H9 (cell line): ENCODE measurements at regions not wholly inside any gene's neighbourhood (a gene's known extent, or its start where the extent isn't known, plus 50 kb on each side); places are given as distances from the start of the nearest gene placed in this dataset.

Experiments used
- DNase-seq: peaks from one replicate; pipeline ENCODE4 v3.0.0-alpha.2; 2017
- H2AFZ ChIP-seq: one replicate; pipeline ENCODE4 v1.6.1; 2013; ENCODE audit warnings: mild to moderate bottlenecking, low read length, control low read depth, moderate library complexity
- H2AK5ac ChIP-seq: 2 replicates; pipeline ENCODE4 v1.6.1; 2013; ENCODE audit warnings: low read length, control low read depth, mixed read lengths; ENCODE audit not compliant: insufficient read length
- H2BK120ac ChIP-seq: one replicate; pipeline ENCODE4 v1.6.1; 2013; ENCODE audit warnings: low read depth, mild to moderate bottlenecking, low read length, control low read depth, inconsistent platforms; ENCODE audit not compliant: poor library complexity, severe bottlenecking
- H2BK12ac ChIP-seq: 2 replicates; pipeline ENCODE4 v1.6.1; 2013; ENCODE audit warnings: low read length, control low read depth, mixed read lengths, low read depth; ENCODE audit not compliant: insufficient read length
- H2BK15ac ChIP-seq: 2 replicates; pipeline ENCODE4 v1.6.1; 2013; ENCODE audit warnings: low read depth, low read length, control low read depth
- H2BK20ac ChIP-seq: one replicate; pipeline ENCODE4 v1.6.1; 2013; ENCODE audit warnings: low read depth, mild to moderate bottlenecking, low read length, control low read depth, inconsistent platforms; ENCODE audit not compliant: poor library complexity, severe bottlenecking
- H2BK5ac ChIP-seq: 2 replicates; pipeline ENCODE4 v1.6.1; 2013; ENCODE audit warnings: low read length, control low read depth, mixed read lengths; ENCODE audit not compliant: insufficient read length
- H3K14ac ChIP-seq: 2 replicates; pipeline ENCODE4 v1.6.1; 2013; ENCODE audit warnings: low read length, control low read depth; ENCODE audit not compliant: insufficient read depth
- H3K18ac ChIP-seq: 2 replicates; pipeline ENCODE4 v1.6.1; 2013; ENCODE audit warnings: low read depth, mild to moderate bottlenecking, mixed read lengths, low read length, control low read depth; ENCODE audit not compliant: insufficient read length
- H3K23ac ChIP-seq: 2 replicates; pipeline ENCODE4 v1.6.1; 2013; ENCODE audit warnings: low read length, control low read depth, mixed read lengths, low read depth; ENCODE audit not compliant: insufficient read length
- H3K23me2 ChIP-seq: 2 replicates; pipeline ENCODE4 v1.6.1; 2013; ENCODE audit warnings: low read depth, mild to moderate bottlenecking, mixed read lengths, low read length, control low read depth; ENCODE audit not compliant: insufficient read length, poor library complexity, severe bottlenecking
- H3K27ac ChIP-seq: 2 replicates; pipeline ENCODE4 v1.5.1; 2013; ENCODE audit warnings: low read length, control low read depth, mixed read lengths, low read depth; ENCODE audit not compliant: insufficient read length
- H3K27me3 ChIP-seq: 2 replicates; pipeline ENCODE4 v1.6.1; 2013; ENCODE audit warnings: low read length, control low read depth, inconsistent platforms; ENCODE audit not compliant: insufficient read depth
- H3K4ac ChIP-seq: 2 replicates; pipeline ENCODE4 v1.6.1; 2013; ENCODE audit warnings: low read depth, mild to moderate bottlenecking, control low read depth, inconsistent platforms, low read length, moderate library complexity
- H3K4me1 ChIP-seq: 2 replicates; pipeline ENCODE4 v1.6.1; 2013; ENCODE audit warnings: low read length, control low read depth, inconsistent platforms; ENCODE audit not compliant: insufficient read depth
- H3K4me2 ChIP-seq: 2 replicates; pipeline ENCODE4 v1.6.1; 2013; ENCODE audit warnings: low read length, control low read depth, mixed read lengths; ENCODE audit not compliant: insufficient read length, insufficient read depth
- H3K56ac ChIP-seq: 2 replicates; pipeline ENCODE4 v1.6.1; 2013; ENCODE audit warnings: low read depth, mild to moderate bottlenecking, mixed read lengths, low read length, control low read depth; ENCODE audit not compliant: insufficient read length
- H3K79me1 ChIP-seq: 2 replicates; pipeline ENCODE4 v1.6.1; 2013; ENCODE audit warnings: low read depth, mild to moderate bottlenecking, moderate library complexity, low read length, control low read depth, inconsistent platforms; ENCODE audit not compliant: insufficient read depth, poor library complexity, severe bottlenecking
- H3K79me2 ChIP-seq: 2 replicates; pipeline ENCODE4 v1.6.1; 2013; ENCODE audit warnings: low read length, control low read depth, inconsistent platforms; ENCODE audit not compliant: insufficient read depth
- H3K9ac ChIP-seq: 2 replicates; pipeline ENCODE4 v1.6.1; 2013; ENCODE audit warnings: low read length, control low read depth, mixed read lengths; ENCODE audit not compliant: insufficient read length; ENCODE audit errors: extremely low read depth
- H3K9me3 ChIP-seq: one replicate; pipeline ENCODE4 v1.6.1; 2013; ENCODE audit warnings: low read depth, low read length, inconsistent platforms; ENCODE audit not compliant: control insufficient read depth
- H3T11ph ChIP-seq: one replicate; pipeline ENCODE4 v1.6.1; 2013; ENCODE audit warnings: mild to moderate bottlenecking, low read length, control low read depth, inconsistent platforms
- H4K20me1 ChIP-seq: one replicate; pipeline ENCODE4 v1.6.1; 2013; ENCODE audit not compliant: control insufficient read depth, insufficient read length, insufficient read depth
- H4K5ac ChIP-seq: 2 replicates; pipeline ENCODE4 v1.6.1; 2013; ENCODE audit warnings: low read depth, mild to moderate bottlenecking, mixed read lengths, low read length, control low read depth; ENCODE audit not compliant: insufficient read length
- H4K8ac ChIP-seq: replicated peaks from 2 replicates; pipeline ENCODE4 v1.6.1; 2013; ENCODE audit warnings: low read length, control low read depth, mixed read lengths, low read depth; ENCODE audit not compliant: insufficient read length
- H4K91ac ChIP-seq: 2 replicates; pipeline ENCODE4 v1.6.1; 2013; ENCODE audit warnings: low read depth, mild to moderate bottlenecking, moderate library complexity, mixed read lengths, low read length, control low read depth; ENCODE audit not compliant: insufficient read length
- H3K27ac Mint-ChIP-seq, 3 experiments: 2 replicates in 2 of 3; 3 replicates in 1 of 3; pipeline ENCODE4 v1.8.0; 2020 to 2021; ENCODE audit warnings: mixed read lengths in 3 of 3, mild to moderate bottlenecking in 1 of 3, moderate library complexity in 1 of 3
- H3K27me3 Mint-ChIP-seq: 2 replicates; pipeline ENCODE4 v1.8.0; 2021; ENCODE audit warnings: low read depth, mild to moderate bottlenecking, moderate library complexity, mixed read lengths
- H3K36me3 Mint-ChIP-seq, 3 experiments: 2 replicates in 2 of 3; 3 replicates in 1 of 3; pipeline ENCODE4 v1.8.0; 2020 to 2021; ENCODE audit warnings: low read depth in 3 of 3, mixed read lengths in 3 of 3; ENCODE audit not compliant: insufficient read depth in 1 of 3
- H3K4me1 Mint-ChIP-seq, 2 experiments: 2 replicates each; pipeline ENCODE4 v1.8.0; 2020; ENCODE audit warnings: mixed read lengths in 2 of 2
- H3K4me3 Mint-ChIP-seq, 2 experiments: 2 replicates in 1 of 2; 3 replicates in 1 of 2; pipeline ENCODE4 v1.8.0; 2020 to 2021; ENCODE audit warnings: mild to moderate bottlenecking in 2 of 2, mixed read lengths in 2 of 2, moderate library complexity in 1 of 2
- H3K9me3 Mint-ChIP-seq, 2 experiments: 2 replicates in 1 of 2; 3 replicates in 1 of 2; pipeline ENCODE4 v1.8.0; 2020; ENCODE audit warnings: mild to moderate bottlenecking in 2 of 2, mixed read lengths in 2 of 2, moderate library complexity in 1 of 2
- CTCF ChIP-seq: fragments of 200-600 bp; sonication (generic); conservative IDR thresholded peaks from 3 replicates; pipeline ENCODE4 v1.8.0; 2021; ENCODE audit warnings: antibody characterized with exemption, mild to moderate bottlenecking
- WGBS: extraction: QIAGEN DNeasy Blood & Tissue Kit; methylation state at CpG from one replicate; pipeline ENCODE4 v1.1.7; 2013; ENCODE audit warnings: missing lambda C conversion rate, low lambda C conversion rate, mixed read lengths; ENCODE audit not compliant: insufficient read length; ENCODE audit errors: extremely low coverage; 5-methylcytosine and 5-hydroxymethylcytosine counted together

- Mint-ChIP-seq H3K27me3 (no peaks in the 10 kb centered on the region), H3K9me3 (no peaks in the 10 kb centered on the region), H3K4me1 (no peaks in the 10 kb centered on the region; a peak in 1 of 4 replicates)
Observed at GRCh38 chr6:115708850-115709249, 351.8 kb downstream of the FRK start.

More at GRCh38 chr6:115708850-115709249, 351.8 kb downstream of the FRK start:
- no peak overlapping the region for H3T11ph ChIP-seq
- no peaks in the 10 kb centered on the region for H3K79me1 ChIP-seq
- TF ChIP-seq CTCF: no peak
- no peak overlapping the region for H3K23ac ChIP-seq
- no CpG with 5 or more reads among the region's 2 CpGs for WGBS
- H2BK12ac ChIP-seq: no peak overlapping the region
- H2BK120ac ChIP-seq: no peak overlapping the region
- H2BK5ac ChIP-seq: no peak overlapping the region
- no peaks in the 10 kb centered on the region for H3K27me3 ChIP-seq
- no peak overlapping the region for H3K27ac Mint-ChIP-seq
- H2BK15ac ChIP-seq: no peak overlapping the region
- no peak overlapping the region for H3K4me3 Mint-ChIP-seq
- H3K23me2 ChIP-seq: no peaks in the 10 kb centered on the region
- H3K36me3 Mint-ChIP-seq: no peaks in the 10 kb centered on the region
- H3K14ac ChIP-seq: no peak overlapping the region
- H2AFZ ChIP-seq: no peak overlapping the region
- no peaks in the 10 kb centered on the region for H4K20me1 ChIP-seq
- no peak overlapping the region for H3K18ac ChIP-seq
- no peak overlapping the region for H4K5ac ChIP-seq
- H3K4ac ChIP-seq: no peak overlapping the region
- no peak overlapping the region for H3K4me2 ChIP-seq
- no peak overlapping the region for H4K91ac ChIP-seq
- H3K79me2 ChIP-seq: no peaks in the 10 kb centered on the region
- no peak for DNase-seq
- no peak overlapping the region for H3K56ac ChIP-seq
- H2AK5ac ChIP-seq: no peak overlapping the region
- no peak overlapping the region for H4K8ac ChIP-seq
- no peak overlapping the region for H3K27ac ChIP-seq
- H2BK20ac ChIP-seq: no peak overlapping the region
- no peaks in the 10 kb centered on the region for H3K9me3 ChIP-seq
- H3K9ac ChIP-seq: no peak overlapping the region
- no peaks in the 10 kb centered on the region for H3K4me1 ChIP-seq
